ENCODE measurements at regions not wholly inside any gene's neighbourhood (a gene's known extent, or its start where the extent isn't known, plus 50 kb on each side); places are given as distances from the start of the nearest gene placed in this dataset.
"Not testable (repeated sequence)": the region's sequence is repeated elsewhere in the genome, so short reads cannot be mapped to it uniquely, and the experiment has no call there.

- no peak for DNase-seq
Observed at GRCh38 chr11:34830648-34831047, 85.5 kb downstream of the APIP start.

GRCh38 chr11:34830035-34830434 lies 86.1 kb downstream of the APIP start:
- no peak for DNase-seq

- no peak for DNase-seq
Observed at GRCh38 chr11:34827228-34827627, 89.0 kb downstream of the APIP start.

- DNase-seq: no peak
Observed at GRCh38 chr11:34826384-34826726, 89.8 kb downstream of the APIP start.

GRCh38 chr11:34825670-34826383 lies 90.4 kb downstream of the APIP start:
- peak; percentile 53 for DNase-seq

GRCh38 chr11:34825315-34825669 lies 90.9 kb downstream of the APIP start:
- DNase-seq: no peak

- no peak for DNase-seq
Observed at GRCh38 chr11:34824425-34824824, 91.8 kb downstream of the APIP start.

GRCh38 chr11:34823639-34824038 lies 92.5 kb downstream of the APIP start:
- DNase-seq: no peak

- DNase-seq: no peak
Observed at GRCh38 chr11:34823197-34823596, 93.0 kb downstream of the APIP start.

- no peak for DNase-seq
Observed at GRCh38 chr11:34819740-34820482, 96.3 kb downstream of the APIP start.

- DNase-seq: not testable (repeated sequence)
Observed at GRCh38 chr11:34817812-34818211, 98.4 kb downstream of the APIP start.

- no peak for DNase-seq
Observed at GRCh38 chr11:34816698-34817213, 99.4 kb downstream of the APIP start.

GRCh38 chr11:34812905-34813576 lies 103.1 kb downstream of the APIP start:
- no peak for DNase-seq

- DNase-seq: no peak
Observed at GRCh38 chr11:34811858-34812257, 104.3 kb downstream of the APIP start.

GRCh38 chr11:34810107-34810562 lies 106.0 kb downstream of the APIP start:
- DNase-seq: no peak

GRCh38 chr11:34809191-34810106 lies 106.7 kb downstream of the APIP start:
- peak; percentile 73 for DNase-seq

- no peak for DNase-seq
Observed at GRCh38 chr11:34806875-34807274, 109.3 kb downstream of the APIP start.

GRCh38 chr11:34805937-34806336 lies 110.2 kb downstream of the APIP start:
- DNase-seq: no peak

GRCh38 chr11:34799848-34800247 lies 116.3 kb downstream of the APIP start:
- no peak for DNase-seq

- no peak for DNase-seq
Observed at GRCh38 chr11:34798985-34799384, 117.2 kb downstream of the APIP start.

- DNase-seq: not testable (repeated sequence)
Observed at GRCh38 chr11:34797497-34797896, 118.7 kb downstream of the APIP start.

- DNase-seq: no peak
Observed at GRCh38 chr11:34795641-34796040, 120.5 kb downstream of the APIP start.

GRCh38 chr11:34794696-34795095 lies 121.5 kb downstream of the APIP start:
- no peak for DNase-seq

All from hematopoietic multipotent progenitor cell treated with erythropoietin and hydrocortisone succinate and interleukin-3 and kit ligand, for 8 days (in vitro differentiated cells).